DMS 273 (cell line): ENCODE measurements at regions not wholly inside any gene's neighbourhood (a gene's known extent, or its start where the extent isn't known, plus 50 kb on each side); places are given as distances from the start of the nearest gene placed in this dataset.
"Not testable (repeated sequence)": the region's sequence is repeated elsewhere in the genome, so short reads cannot be mapped to it uniquely, and the experiment has no call there.

Experiments
- DNase-seq: peaks from one replicate; lab custom pipeline; 2025; ENCODE audit not compliant: unreplicated experiment; lab: John Stamatoyannopoulos, UW

DNA sequence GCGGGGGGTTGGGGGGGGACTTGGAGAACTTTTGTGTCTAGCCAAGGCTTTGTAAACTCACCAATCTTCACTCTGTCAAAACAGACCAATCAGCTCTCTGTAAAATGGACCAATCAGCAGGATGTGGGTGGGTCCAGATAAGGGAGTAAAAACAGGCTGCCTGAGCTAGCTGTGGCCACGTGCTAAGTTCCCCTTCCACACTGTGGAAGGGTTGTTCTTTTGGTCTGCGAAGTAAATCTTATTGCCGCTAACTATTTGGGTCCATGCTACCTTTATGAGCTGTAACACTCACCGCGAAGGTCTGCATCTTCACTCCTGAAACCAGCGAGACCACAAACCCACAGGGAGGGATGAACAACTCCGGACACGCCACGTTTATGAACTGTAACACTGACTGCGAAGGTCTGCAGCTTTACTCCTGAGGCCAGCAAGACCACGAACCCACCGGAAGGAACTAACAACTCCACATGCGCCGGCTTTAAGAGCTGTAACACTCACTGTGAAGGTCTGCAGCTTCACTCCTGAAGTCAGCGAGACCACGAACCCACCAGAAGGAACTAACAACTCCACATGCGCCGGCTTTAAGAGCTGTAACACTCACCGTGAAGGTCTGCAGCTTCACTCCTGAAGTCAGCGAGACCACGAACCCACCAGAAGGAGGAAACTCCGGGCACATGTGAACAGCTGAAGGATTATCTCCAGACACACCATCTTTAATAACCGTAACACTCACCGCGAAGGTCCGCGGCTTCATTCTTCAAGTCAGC, 186.6 kb downstream of the ID4 start:
- not testable (repeated sequence) for DNase-seq

DNA sequence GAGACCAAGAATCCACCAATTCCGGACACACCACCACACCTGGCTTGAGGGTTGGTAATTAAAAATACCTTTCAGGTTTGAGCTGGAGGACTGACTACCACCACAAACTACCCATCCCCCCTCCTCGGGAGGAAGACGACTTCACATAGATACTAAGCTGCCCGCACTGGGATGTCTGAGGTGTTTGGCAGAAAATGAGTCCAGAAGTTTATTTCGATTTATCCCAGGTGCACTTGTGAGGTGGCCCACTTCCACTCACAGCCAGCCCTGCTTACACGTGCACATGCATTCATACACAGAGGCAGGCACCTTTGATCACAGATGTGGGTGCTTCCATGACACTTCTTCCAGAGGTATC, 187.1 kb downstream of the ID4 start:
- no peak for DNase-seq

- DNase-seq: peak; percentile 5
Measured at GRCh38 chr6:20024978-20025377, 187.3 kb downstream of the MBOAT1 start.

GRCh38 chr6:20025681-20026080, 186.6 kb downstream of the MBOAT1 start:
- no peak for DNase-seq

- DNase-seq: no peak
Measured at GRCh38 chr6:20028143-20028542, 184.1 kb downstream of the MBOAT1 start.

GRCh38 chr6:20028562-20028961, 183.7 kb downstream of the MBOAT1 start:
- no peak for DNase-seq

DNA sequence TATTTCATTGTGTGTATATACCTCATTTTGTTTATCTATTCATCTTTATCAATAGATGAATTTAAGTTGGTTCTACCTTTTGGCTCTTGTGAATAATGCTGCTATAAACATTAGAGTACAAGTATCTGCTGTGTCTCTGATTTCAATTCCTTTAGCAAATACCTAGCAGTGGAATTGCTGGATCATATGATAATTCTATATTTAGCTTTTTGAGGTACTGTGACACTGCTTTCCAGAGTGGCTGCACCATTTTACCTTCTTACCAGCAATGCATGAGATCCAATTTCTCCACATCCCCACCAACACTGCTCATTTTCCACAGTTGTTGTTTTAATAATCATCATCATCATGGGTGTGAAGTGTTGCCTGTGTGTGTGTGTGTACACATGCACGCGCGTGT, 182.3 kb downstream of the MBOAT1 start:
- no peak for DNase-seq

DNA sequence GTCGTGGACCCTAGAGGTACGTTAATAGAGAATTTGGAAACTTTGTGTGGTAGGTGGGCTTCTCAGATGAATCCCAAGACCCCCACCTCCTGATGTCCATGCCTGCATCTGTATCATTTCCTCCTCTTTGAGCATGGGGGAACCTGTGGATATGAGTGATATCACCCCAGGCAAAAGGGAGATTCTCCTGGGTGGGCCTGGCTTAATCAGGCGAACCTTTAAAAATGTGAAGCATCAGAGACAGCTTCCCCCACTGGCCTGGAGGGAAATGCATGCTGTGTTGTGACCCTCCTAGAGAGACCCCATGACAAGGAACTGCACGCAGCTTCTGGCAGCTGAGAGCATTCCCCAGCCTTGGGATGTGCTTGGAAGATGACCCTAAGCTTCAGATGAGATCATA, 180.9 kb downstream of the MBOAT1 start:
- DNase-seq: no peak

DNA sequence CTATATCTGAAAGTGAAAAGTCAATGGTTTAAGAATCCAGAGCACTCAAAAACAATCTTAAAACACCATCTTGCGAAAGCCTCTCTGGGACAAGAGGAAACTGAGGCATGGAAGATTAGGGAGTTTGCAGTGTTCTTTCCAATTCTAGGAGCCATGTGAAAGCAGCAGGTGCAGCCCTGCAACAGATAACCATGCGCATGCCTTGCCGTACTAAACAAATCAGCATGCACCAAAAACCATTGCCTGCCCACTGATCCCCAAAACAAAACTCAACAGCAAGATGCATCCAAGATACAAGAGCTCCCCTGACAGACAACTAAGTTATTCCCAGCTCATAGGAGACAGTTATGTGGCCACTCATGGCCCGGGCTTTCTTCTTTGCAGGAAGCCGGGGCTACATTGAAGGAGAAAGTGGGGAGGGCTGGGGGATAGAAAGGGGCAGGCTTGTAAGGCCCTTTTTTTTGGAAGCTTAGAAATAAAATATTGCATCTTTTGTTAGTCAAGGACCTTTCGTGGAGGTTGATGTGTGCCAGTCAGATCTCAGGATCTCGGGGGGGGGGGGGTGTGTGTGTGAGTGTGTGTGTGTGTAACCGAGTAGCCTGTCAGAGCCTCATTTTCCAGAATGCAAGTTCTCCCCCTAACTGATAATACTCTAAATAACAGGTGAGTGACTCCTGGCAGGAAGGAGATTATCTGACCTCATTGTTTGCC, 178.4 kb downstream of the MBOAT1 start:
- DNase-seq: no peak

- no peak for DNase-seq
Measured at GRCh38 chr6:20034408-20034769, 177.9 kb downstream of the MBOAT1 start.

GRCh38 chr6:20036141-20036677, 176.1 kb downstream of the MBOAT1 start:
- DNase-seq: no peak

GRCh38 chr6:20038410-20039204, 173.7 kb downstream of the MBOAT1 start:
- DNase-seq: no peak

- no peak for DNase-seq
Measured at GRCh38 chr6:20044883-20045282, 167.4 kb downstream of the MBOAT1 start.
